ENCODE measurements at regions not wholly inside any gene's neighbourhood (a gene's known extent, or its start where the extent isn't known, plus 50 kb on each side); places are given as distances from the start of the nearest gene placed in this dataset.

DNA sequence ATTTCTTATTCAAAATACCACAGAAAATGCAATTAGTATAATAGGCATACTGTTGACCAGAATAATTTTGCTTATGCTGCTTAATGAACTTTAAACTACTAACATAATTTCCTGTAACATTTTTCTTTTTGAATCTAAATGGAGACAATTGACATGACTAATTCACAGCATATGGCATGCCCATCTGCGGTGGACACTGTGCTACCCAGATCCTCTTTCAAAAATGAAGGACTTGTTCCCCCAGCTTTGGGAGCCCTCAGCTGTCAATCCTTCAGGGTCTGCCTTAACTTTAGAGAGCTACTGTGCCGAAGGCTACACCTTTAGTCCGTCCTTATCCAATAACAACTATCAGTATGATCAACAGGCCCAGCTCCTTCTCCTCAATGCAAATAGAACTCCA is 789.0 kb downstream of the PLA2G4A start:
- WGBS, 2 donors: 83 to 89% methylated on average over 3 of the region's 3 CpGs
- TF ChIP-seq CTCF (IDR thresholded peaks at IDR 0.05; ENCODE audit: control extremely low read depth, extremely low read depth): no peak
- Histone ChIP-seq H3K27ac (ENCODE audit: low read depth in 1 of 2, low read length in 1 of 2) (no peak overlapping the region), H3K4me1 (ENCODE audit: control insufficient read depth in 5 of 5, insufficient read depth in 5 of 5, low read length in 5 of 5) (no peaks in the 10 kb centered on the region), H3K9me3 (ENCODE audit: control insufficient read depth in 4 of 4, insufficient read depth in 3 of 4, low read length in 3 of 4) (peaks cover 0 to 8% (median 0%) of the 10 kb centered on the region in 4 donors), H3K9ac (ENCODE audit: insufficient read depth in 1 of 2, low read length in 2 of 2) (no peak overlapping the region), H3K36me3 (ENCODE audit: control insufficient read depth in 4 of 4, insufficient read depth in 4 of 4, low read length in 4 of 4) (no peaks in the 10 kb centered on the region), H3K4me3 (no peak overlapping the region), H3K27me3 (ENCODE audit: control insufficient read depth in 3 of 3, insufficient read depth in 3 of 3, low read length in 2 of 3) (no peaks in the 10 kb centered on the region)
- ATAC-seq (ENCODE audit: insufficient read depth, low FRiP score) (no peak), DNase-seq (no peak)

DNA sequence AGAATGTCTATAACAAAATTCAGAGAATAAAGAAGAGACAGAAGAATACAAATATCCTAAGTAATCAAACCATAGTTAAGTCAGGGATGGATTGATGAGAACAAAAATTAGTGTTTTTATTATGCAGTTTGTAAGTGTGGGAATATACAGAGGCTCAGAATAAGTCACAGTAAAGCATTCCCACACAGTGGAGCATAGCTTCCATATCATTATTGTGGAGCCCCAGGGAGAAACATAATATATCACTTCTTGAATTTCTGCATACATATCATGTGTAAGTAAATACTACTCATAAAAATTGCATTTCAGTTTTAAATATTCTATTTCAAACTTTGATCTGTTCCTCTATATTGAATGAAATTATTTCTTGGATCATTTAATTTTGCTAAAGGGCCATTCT is 790.4 kb downstream of the PLA2G4A start:
- Histone ChIP-seq H3K9me3 (ENCODE audit: control insufficient read depth in 4 of 4, insufficient read depth in 3 of 4, low read length in 3 of 4) (peaks cover 0 to 8% (median 0%) of the 10 kb centered on the region in 4 donors), H3K27ac (ENCODE audit: low read depth in 1 of 2, low read length in 1 of 2) (no peak overlapping the region), H3K4me1 (ENCODE audit: control insufficient read depth in 5 of 5, insufficient read depth in 5 of 5, low read length in 5 of 5) (no peaks in the 10 kb centered on the region), H3K4me3 (no peak overlapping the region), H3K9ac (ENCODE audit: insufficient read depth in 1 of 2, low read length in 2 of 2) (no peak overlapping the region), H3K36me3 (ENCODE audit: control insufficient read depth in 4 of 4, insufficient read depth in 4 of 4, low read length in 4 of 4) (no peaks in the 10 kb centered on the region), H3K27me3 (ENCODE audit: control insufficient read depth in 3 of 3, insufficient read depth in 3 of 3, low read length in 2 of 3) (no peaks in the 10 kb centered on the region)
- ATAC-seq (ENCODE audit: insufficient read depth, low FRiP score): no peak
- no peak for DNase-seq
- no peak for TF ChIP-seq CTCF (IDR thresholded peaks at IDR 0.05; ENCODE audit: control extremely low read depth, extremely low read depth)

DNA sequence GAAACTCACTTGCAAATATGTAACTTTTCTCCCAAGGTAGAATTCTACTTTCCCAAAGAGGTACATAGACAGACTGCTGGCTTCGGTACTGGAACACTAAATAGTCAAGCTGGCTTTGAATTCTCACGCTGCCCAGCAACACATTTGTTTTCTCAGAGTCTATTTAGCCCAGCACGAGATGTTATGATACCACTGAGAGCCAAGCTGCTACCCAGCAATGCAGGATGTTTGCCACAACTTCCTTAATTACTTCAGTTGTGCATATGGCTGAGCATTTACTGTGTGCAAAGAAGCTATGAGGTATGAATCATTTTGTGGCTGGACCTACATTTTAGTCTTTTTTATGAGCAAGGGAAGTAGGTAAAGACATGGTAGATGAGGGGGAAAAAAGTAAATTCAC is 793.2 kb downstream of the PLA2G4A start:
- no peak overlapping the region for H3K27ac ChIP-seq (ENCODE audit: low read depth in 1 of 2, low read length in 1 of 2)
- H3K27me3 ChIP-seq (ENCODE audit: control insufficient read depth in 3 of 3, insufficient read depth in 3 of 3, low read length in 2 of 3): no peaks in the 10 kb centered on the region
- ATAC-seq (ENCODE audit: insufficient read depth, low FRiP score): no peak
- H3K9ac ChIP-seq (ENCODE audit: insufficient read depth in 1 of 2, low read length in 2 of 2): no peak overlapping the region
- H3K4me3 ChIP-seq: no peak overlapping the region
- H3K36me3 ChIP-seq (ENCODE audit: control insufficient read depth in 4 of 4, insufficient read depth in 4 of 4, low read length in 4 of 4): no peaks in the 10 kb centered on the region
- no peak for TF ChIP-seq CTCF (IDR thresholded peaks at IDR 0.05; ENCODE audit: control extremely low read depth, extremely low read depth)
- no peaks in the 10 kb centered on the region for H3K9me3 ChIP-seq (ENCODE audit: control insufficient read depth in 4 of 4, insufficient read depth in 3 of 4, low read length in 3 of 4)
- no peak for DNase-seq
- peaks cover 0 to 3% (median 0%) of the 10 kb centered on the region in 5 donors for H3K4me1 ChIP-seq (ENCODE audit: control insufficient read depth in 5 of 5, insufficient read depth in 5 of 5, low read length in 5 of 5)
- WGBS, 2 donors: 58 to 61% methylated on average over 3 of the region's 3 CpGs

DNA sequence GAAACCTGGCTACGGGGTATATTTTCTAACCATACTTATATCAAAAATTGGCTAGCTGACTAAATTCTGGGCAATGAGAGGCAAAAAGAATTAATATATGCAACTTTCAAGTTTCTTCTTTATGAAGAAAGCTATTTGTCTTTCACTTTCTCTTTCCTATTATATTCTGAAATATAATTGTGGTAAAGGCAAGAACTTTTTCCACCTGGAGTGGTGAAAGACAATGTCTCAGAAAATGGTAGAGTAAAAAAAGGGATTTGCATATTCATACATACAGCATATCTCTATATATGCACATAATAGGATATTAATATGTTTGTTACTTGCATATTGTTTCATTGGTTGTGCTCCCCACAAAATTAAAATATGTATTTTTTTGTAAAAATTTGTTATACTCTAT is 793.8 kb downstream of the PLA2G4A start:
- WGBS, 2 donors: 0 to 46% methylated on average over 1 of the region's 1 CpG
- ATAC-seq (ENCODE audit: insufficient read depth, low FRiP score) (no peak), DNase-seq (no peak)
- Histone ChIP-seq H3K4me1 (ENCODE audit: control insufficient read depth in 5 of 5, insufficient read depth in 5 of 5, low read length in 5 of 5) (peaks cover 0 to 3% (median 0%) of the 10 kb centered on the region in 5 donors), H3K36me3 (ENCODE audit: control insufficient read depth in 4 of 4, insufficient read depth in 4 of 4, low read length in 4 of 4) (no peaks in the 10 kb centered on the region), H3K27ac (ENCODE audit: low read depth in 1 of 2, low read length in 1 of 2) (no peak overlapping the region), H3K9me3 (ENCODE audit: control insufficient read depth in 4 of 4, insufficient read depth in 3 of 4, low read length in 3 of 4) (no peaks in the 10 kb centered on the region), H3K9ac (ENCODE audit: insufficient read depth in 1 of 2, low read length in 2 of 2) (no peak overlapping the region), H3K27me3 (ENCODE audit: control insufficient read depth in 3 of 3, insufficient read depth in 3 of 3, low read length in 2 of 3) (no peaks in the 10 kb centered on the region), H3K4me3 (no peak overlapping the region)
- TF ChIP-seq CTCF (IDR thresholded peaks at IDR 0.05; ENCODE audit: control extremely low read depth, extremely low read depth): no peak
